HL-60/S4 treated with retinoic acid at 250 ng/mL for 4 days and 3 days (cell line): ENCODE measurements at regions not wholly inside any gene's neighbourhood (a gene's known extent, or its start where the extent isn't known, plus 50 kb on each side); places are given as distances from the start of the nearest gene placed in this dataset.

Experiments used
- in situ Hi-C: fragments of 300-500 bp; cut with MboI; formaldehyde crosslinking; loops from 2 replicates; pipeline ENCODE4 v1.7.0; 2022; ENCODE audit warnings: low sequenced_read_pairs

DNA sequence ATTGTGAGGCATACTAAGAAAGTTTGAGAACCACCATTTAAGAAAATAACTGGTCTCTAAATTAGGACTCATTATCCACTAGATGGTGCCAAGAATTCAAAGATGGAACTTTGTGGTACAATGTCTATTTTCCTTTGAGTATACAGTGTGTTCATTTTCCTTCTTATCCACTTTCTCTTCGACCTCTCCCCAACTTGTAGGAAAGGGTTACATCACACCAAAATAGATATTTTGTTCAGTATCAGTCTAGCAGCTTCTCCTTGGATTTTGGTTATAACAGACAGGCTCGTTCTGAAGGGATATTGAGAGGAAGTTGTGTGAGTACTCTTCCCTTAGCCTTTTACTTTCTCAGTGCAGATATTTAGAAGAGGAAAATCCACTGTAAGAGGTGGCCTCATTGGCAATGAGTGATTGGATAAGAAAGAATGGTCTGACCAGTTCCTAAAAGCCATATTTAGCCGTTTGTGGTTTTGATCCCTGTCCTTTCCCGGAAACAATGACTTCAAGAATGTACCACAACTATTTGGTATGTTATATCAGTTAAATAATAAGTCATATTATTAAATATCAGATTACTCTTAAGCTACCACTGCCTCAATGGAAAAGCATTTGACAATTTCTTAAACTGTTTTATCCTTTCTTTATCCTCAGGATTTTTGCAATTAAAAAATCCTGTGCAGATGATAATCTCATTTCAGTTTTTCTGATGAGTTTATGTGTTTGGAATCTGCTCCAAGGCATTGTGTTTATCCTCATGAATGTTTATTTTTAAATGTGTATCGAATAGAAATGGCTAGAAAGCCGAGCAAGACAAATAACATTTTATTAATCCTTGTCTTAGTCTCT, 69.0 kb upstream of the GRAMD2B start:
- in situ Hi-C loops: no loop called here

DNA sequence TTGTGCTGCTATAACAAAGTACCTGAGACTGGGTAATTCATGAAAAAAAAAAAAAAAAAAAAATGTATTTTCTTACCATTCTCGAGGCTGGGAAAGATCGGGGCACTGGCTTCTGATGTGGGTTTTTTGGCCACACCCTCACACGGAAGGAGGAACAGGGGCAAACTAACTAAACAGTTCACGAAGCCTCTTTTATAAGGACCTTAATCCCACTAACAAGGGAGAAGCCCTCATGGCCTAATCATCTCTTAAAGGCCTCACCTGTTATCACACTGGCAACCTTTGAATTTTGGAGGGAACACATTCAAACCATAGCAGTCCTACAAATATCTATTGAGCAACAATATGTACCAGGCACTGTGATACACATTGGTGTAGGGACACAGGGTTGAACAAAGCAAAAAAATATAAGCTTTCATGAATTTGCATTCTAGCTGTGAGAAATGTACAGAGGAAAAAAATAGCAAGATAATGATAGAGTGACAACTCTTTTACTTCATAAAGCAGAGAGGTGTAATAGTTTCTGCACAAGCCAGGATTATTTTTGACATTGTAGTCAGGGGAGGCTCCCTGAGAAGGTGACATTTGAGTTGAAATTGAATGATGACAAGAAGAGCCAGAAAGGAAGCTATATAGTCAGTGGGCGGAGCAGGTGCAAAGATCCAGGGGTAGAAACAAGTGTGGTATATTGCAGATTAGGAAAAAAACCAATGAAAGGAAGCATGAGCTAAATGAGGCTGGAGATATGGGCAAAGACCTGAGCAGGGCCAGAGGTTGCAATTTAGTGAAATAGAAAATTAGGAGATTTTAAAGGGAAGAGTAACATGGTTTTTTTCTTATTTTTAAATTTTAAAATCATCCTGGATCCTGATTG, 68.1 kb upstream of the GRAMD2B start:
- in situ Hi-C loops: no loop called here

DNA sequence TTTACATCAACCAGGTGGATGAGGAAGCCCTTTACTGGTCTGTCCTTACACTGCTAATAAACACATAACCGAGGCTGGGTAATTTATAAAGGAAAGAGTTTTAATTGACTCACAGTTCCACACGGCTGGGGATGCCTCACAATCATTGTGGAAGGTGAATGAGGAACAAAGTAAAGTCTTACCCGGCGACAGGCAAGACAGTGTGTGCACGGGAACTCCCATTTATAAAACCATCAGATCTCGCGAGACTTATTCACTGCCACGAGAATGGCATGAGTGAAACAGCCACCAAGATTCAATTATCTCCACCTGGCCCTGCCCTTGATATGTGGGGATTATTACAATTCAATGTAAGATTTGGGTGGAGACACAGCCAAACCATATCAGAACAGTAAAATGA, 67.3 kb upstream of the GRAMD2B start:
- in situ Hi-C loops: no loop called here

DNA sequence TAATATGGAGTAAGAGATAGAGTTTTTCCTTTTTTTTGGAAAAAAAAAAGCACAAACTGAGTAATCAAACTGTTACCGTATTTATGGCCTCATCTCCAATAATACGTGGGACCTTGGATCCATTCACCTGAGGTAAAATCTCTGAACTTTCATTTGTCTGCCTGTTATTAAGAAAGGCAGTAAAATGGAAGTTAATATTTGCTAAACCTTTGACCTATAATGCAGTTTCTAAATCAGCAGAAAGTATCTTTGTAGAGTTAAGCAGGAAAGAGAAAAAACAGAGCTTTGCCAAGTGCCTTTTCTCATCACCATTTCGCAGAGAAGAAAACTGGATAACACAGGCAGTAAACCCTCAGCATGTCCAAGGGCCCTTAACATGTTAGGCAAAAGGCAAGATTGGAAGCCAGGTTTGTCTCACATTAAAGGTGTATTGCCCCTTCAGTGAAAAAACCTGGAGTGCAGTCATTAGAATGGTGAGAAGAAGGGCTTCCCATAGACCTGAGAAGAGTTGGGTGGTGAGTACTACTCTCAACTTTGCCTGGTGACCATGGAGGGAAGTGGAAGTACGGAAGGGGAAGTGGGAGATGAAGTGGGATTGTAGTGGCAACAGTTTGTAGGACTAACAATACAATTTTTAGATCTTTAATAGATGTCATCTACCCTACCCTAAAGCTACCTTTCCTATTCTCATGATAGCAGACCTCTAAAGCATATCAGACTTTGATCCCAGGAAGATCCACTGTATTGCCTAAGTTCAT, 65.4 kb upstream of the GRAMD2B start:
- in situ Hi-C loops: no loop called here

DNA sequence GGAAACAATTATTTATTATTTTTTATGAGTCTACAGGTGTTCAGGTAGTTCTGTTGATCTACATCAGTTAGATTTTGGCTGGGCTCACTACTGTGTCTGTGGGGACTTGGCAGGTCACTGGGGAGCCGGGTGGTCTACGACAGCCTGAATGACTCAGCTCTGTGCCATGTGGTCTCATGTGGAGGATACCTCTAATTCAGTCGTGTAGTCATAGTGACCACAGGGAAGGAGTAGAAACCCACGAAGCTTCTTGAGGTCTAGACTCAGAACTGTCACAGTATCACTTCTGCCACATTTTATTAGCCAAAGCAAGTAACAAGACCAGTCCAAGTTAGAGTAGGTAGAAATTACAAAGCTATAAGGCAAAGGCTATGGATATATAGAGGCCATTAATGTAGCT, 64.7 kb upstream of the GRAMD2B start:
- in situ Hi-C loops: no loop called here

DNA sequence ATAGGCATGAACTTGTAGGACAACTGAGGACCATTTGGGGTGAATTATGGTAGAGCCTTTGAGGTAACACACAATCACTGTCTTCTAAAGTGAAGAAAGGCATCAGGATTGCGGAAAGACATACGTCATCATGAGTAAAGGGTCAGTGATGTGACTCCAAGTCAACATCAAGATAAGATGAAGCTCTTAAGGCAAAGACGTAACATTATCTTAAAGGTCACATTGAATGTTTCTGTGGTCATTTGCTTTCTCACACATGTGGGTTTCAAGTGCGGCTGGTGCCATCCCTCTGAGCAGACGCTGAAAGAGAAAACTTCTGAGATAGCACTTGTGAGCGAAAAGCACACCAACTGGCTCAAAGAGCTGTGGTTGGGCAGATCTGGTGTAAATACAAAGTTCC, 63.3 kb upstream of the GRAMD2B start:
- in situ Hi-C loops: no loop called here

DNA sequence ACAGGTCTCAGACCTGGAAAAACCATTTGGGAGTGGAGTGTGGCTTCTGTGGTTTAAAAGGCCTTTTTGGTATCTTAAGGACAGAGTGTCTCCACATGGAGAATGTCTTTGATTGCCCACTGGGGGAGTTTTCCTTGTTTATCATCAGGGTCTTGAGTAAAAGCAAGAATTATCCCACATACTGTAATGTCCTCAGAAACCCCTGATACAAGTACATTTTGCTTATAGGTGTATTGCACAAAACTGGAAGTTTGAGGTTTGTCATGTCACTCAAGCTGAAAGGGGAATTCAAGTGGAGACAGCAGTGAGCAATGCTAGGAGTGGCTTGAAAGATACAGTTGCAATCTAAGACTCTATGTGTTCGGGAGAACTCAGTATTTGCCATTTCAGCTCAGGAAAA, 62.7 kb upstream of the GRAMD2B start:
- in situ Hi-C loops: no loop called here

DNA sequence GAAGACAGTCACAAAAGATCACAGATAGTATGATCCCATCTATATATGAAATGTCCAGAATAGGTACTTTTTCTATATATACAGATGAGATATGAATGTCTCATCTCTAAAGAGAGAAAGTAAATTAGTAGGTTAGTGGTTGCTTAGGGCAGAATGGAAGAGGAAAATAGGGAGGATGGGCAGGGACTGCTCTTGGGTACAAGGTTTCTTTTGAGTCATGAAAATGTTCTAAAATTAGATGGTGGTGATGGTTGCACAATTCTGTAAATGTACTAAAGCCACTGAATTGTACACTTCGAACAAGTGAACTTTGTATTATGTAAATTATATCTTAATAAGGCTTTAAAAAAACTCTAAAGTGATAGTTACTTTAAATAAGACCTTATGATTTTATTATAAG, 59.6 kb upstream of the GRAMD2B start:
- in situ Hi-C loops: no loop called here

DNA sequence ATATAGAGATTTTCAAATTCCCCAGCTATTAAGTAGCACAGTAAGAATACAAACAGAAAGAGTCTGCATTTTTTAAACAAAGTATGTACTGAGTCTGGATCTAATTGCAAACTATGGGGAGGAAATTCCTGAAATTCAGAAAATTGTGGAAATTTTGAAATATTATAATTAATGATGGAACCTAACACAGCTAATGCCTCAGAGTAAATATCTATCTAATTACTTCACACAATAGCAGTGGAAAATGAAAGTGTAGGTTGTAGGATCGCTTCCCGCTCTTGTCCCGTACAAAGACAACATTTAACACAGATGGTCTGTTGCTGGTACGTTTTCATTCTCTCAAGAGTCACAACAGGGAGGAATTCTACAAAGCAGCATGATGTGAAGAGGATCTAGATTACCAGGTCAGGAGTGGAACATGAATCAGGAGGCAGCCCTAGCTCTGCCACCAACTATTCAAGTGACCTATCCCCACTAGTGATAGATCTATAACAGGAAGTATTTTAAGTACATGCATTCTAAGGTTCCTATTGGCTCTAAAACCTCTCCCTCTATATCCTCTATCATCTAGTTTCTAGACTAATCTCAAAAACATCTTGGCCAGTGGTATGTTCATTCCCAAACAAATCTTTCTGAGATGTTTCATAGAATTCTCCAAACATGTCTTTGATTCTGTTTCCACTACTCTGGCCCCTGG, 58.9 kb upstream of the GRAMD2B start:
- in situ Hi-C loops: no loop called here

DNA sequence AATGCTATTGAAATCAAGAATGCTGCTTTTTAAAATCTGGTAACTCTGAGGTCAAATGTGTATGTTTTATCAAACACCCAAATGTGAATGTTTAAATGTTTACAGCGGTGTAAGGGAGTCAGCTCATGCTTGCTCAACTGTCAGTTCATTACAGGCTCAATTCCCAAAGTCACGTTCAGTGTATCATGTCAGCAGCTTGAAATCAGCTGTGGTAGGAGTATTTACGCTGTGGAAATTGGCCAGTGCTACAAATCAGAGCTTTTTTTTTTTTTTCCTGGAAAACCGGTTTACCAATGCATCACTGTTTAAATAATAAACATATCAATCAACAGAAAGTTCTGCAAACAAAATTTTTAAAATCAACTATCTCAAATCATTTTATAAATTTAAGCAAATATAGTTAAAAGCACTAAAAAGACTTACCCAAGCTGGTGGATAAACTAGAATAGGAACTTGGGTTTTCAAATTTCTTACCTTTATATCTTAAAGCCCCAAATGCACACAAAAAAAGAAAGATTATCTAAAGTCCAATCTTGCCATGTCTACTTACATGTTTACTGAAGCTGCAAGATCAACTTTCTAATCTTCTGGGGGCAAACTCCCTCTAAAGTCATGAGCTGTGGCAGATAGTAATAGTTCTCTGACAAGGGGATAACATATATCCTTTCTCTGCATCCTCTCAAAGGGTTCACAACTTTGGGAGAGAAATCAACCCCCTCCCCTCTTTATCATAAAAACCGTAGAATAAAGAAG, 57.6 kb upstream of the GRAMD2B start:
- in situ Hi-C loops: no loop called here

DNA sequence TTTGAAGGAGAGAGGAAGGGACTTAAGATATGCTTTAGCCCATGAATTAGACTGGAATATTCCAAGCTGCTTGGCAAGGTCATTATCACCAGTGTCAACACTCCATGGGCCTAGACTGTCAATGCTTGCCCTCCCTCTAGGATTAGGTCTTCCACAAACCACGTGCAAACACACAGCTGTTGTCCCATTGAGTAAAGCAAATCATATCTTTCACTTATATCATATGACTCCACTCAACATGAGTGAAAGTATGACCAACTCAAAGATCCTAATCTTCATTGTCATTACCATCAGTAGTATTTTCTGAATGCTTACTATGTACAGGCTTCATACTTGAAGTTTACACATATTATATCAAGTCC, 57.0 kb upstream of the GRAMD2B start:
- in situ Hi-C loops: no loop called here

DNA sequence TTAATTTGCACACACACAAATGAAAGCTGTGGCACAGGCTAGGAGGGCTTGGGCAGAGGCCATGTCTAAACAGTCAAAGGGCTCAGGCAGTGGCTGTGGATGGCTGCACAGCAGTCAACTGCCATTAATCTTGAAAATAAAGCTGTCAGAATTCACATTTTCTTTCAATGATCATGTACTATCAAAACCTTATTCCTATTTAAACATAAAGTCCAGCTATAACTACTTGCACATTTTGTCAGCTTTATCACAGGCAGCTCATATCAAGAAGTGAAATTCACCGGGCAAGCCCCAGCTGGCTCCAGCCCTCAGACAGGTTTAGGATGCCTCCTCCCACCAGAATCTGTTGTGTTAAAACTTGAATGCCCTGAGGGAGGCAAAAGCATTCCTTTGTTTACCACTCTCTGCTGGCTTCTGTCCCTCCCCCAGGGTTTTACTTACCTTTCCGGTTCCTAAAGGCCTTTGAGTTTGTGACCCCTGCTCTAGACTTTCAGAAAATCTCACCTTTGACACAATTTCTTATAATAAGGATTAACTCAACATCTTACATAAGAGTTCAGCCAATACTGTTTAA, 54.9 kb upstream of the GRAMD2B start:
- in situ Hi-C loops: no loop called here

DNA sequence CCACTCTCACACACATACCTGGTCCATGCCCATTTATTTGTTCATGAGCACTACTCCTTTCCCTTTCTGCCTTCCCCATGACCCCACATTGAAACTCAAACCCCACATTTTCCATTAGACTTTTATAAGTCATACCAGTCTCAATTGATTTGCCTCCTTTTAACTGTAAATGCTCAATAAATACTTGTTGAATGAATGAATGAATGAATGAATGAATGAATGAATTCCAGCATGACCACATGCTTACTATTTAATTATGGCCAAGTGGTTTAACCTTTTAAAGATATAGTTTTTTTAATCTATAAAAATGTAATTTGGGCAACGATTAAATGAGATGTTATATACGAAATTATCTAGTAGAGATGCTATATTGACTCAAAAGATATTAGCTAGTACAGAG, 54.1 kb upstream of the GRAMD2B start:
- in situ Hi-C loops: no loop called here

DNA sequence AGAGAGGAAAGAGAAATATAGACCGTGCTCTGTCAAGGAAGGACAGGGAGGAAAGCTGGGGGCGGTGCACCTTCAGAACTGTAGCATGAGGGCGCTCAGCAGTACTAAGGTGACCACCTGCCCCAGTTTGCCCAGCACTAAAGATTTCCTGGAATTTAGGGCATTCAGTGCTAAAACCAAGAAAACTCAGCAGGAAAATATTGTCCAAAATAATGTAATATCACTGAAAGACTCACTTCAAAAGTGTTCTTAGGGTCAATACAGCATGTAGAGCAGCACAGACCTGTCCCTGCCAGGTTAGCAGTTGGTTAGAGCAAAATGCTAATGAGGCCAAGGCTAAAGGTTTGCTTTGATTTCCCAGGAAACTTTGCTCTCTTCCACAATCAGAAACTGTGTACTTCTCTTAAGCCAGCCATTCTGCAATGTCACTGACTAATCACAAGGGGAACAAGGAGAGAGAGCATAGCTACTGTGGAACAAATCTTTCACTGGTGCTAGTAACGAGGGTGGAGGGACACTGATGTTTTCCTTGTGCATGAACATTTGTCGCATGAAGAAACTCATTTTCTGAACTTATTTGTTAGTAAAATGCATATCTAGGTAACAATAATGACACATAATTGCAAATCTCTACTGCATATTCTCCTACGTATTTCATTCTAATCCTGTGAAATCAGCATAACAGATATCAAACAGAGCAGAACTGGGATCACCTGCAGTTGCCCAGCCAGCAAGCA, 53.0 kb upstream of the GRAMD2B start:
- in situ Hi-C loops: no loop called here

DNA sequence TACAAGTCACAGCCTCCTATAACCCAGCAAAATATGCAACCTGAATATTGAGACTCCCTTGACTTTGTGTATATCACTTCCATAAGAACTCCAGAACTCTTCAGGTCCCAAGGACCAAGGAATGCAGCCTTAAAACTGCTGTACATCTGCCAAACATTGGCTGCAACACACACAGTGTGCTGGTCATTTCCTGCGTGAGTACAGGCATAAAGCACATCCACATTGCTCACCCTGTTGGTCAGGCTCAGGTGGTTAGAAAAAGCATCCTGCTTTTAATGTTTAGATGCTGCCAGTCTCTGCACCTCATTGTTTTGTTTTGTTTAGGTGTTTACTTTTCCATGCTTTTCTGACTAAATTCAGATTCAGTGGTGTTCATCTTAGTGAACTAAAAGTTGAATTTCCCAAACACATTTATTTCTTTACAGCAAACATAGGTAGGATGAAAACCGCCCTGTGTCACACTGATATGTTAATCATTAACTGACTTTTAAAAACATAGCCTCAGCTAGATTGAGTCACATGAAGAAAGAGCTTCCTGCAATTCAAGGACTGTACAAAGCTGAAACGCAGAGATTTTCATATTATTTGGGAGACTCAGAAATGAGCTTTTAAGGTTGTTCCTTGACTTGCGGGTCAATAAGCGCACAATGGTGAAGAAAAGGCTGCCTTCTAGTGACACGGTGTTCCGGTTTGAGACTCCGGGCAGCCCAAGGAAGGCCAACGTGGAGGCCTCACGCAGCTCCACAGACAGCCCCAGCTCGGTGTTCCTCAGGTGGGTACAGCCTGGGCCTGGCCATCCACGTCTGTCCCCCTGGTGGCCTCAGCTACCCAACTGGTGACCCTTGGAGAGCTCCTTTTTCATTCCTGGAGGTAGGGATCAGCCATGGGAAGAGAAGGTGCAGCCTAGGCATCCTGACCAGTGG, 52.2 kb upstream of the GRAMD2B start:
- in situ Hi-C loops: no loop called here

DNA sequence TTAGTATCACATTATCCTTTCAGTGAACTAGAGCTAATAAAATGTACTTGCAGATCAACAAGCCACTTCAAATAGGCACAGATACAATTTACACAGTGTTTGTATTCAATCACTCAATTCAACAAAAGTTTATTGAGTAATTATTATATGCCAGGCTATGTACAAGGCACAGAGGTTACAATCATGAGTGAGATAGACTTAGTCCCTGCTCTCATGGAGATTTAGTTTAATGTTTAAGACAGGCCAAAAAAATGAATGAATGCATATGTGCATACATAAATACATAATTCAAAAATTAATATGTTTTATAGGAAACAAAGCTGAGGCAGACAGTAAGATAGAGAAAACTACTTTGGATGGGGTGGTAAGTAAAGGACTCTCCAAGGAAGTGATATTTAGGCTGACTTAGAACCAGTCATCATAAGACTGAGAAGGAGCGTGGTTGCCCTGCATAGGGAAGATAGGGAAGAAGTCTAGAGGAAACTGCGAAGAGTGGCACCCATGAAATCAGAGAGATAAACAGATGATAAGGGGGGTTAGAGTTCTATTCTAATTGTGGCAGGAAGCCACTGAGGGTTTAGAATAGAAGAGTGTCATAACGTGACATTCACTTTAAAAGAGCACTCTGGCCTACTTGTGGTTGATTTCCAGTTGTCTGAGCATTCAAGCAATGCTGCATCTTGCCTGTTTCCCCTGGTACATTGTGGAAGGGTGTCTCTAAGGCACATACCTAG, 49.7 kb upstream of the GRAMD2B start:
- in situ Hi-C loops: no loop called here
